ENCODE measurements at regions not wholly inside any gene's neighbourhood (a gene's known extent, or its start where the extent isn't known, plus 50 kb on each side); places are given as distances from the start of the nearest gene placed in this dataset.

GRCh38 chr2:11974573-11974972 lies 228.1 kb downstream of the LPIN1 start:
- TF ChIP-seq CTCF (conservative IDR thresholded peaks at IDR 0.05): no peak
- Histone ChIP-seq H3K4me3 (ENCODE audit: low read length) (no peak overlapping the region), H3K27me3 (ENCODE audit: control insufficient read depth, insufficient read depth, low read length, poor library complexity, severe bottlenecking) (no peaks in the 10 kb centered on the region), H3K9ac (ENCODE audit: extremely low read depth, low read length, poor library complexity, severe bottlenecking) (no peak overlapping the region), H3K36me3 (ENCODE audit: control insufficient read depth, insufficient read depth, low read length) (no peaks in the 10 kb centered on the region), H3K27ac (ENCODE audit: low read depth, low read length) (no peak overlapping the region), H3K4me1 (ENCODE audit: control insufficient read depth, insufficient read depth, low read length) (no peaks in the 10 kb centered on the region), H3K9me3 (ENCODE audit: control insufficient read depth, low read length) (peaks cover 8% of the 10 kb centered on the region)
- H3K36me3 Mint-ChIP-seq (ENCODE audit: low read depth): no peaks in the 10 kb centered on the region
- DNase-seq: no peak
- no peak overlapping the region for H3K4me3 Mint-ChIP-seq
- H3K9me3 Mint-ChIP-seq: peaks cover 11% of the 10 kb centered on the region
- no peaks in the 10 kb centered on the region for H3K27me3 Mint-ChIP-seq (ENCODE audit: insufficient read depth)
- H3K27ac Mint-ChIP-seq: no peak overlapping the region
- WGBS, 2 experiments (ENCODE audit: insufficient coverage in 1 of 2, insufficient read length in 1 of 2): 100% methylated on average over 1 of the region's 1 CpG; no CpG with 5 or more reads in 1 of the 2 experiments
- no peaks in the 10 kb centered on the region for H3K4me1 Mint-ChIP-seq

GRCh38 chr2:11975373-11975772 lies 228.9 kb downstream of the LPIN1 start:
- Histone ChIP-seq H3K4me3 (ENCODE audit: low read length) (no peak overlapping the region), H3K36me3 (ENCODE audit: control insufficient read depth, insufficient read depth, low read length) (no peaks in the 10 kb centered on the region), H3K27ac (ENCODE audit: low read depth, low read length) (no peak overlapping the region), H3K9ac (ENCODE audit: extremely low read depth, low read length, poor library complexity, severe bottlenecking) (no peak overlapping the region), H3K27me3 (ENCODE audit: control insufficient read depth, insufficient read depth, low read length, poor library complexity, severe bottlenecking) (no peaks in the 10 kb centered on the region), H3K4me1 (ENCODE audit: control insufficient read depth, insufficient read depth, low read length) (no peaks in the 10 kb centered on the region), H3K9me3 (ENCODE audit: control insufficient read depth, low read length) (peaks cover 8% of the 10 kb centered on the region)
- Mint-ChIP-seq H3K4me3 (no peak overlapping the region), H3K27ac (no peak overlapping the region), H3K27me3 (ENCODE audit: insufficient read depth) (no peaks in the 10 kb centered on the region), H3K36me3 (ENCODE audit: low read depth) (no peaks in the 10 kb centered on the region), H3K4me1 (no peaks in the 10 kb centered on the region), H3K9me3 (peaks cover 11% of the 10 kb centered on the region)
- no peak for DNase-seq
- WGBS, 2 experiments (ENCODE audit: insufficient coverage in 1 of 2, insufficient read length in 1 of 2): 75 to 84% methylated on average over 1 of the region's 1 CpG
- no peak for TF ChIP-seq CTCF (conservative IDR thresholded peaks at IDR 0.05)

- H3K36me3 ChIP-seq (ENCODE audit: control insufficient read depth, insufficient read depth, low read length): no peaks in the 10 kb centered on the region
- H3K27ac ChIP-seq (ENCODE audit: low read depth, low read length): no peak overlapping the region
- no peak overlapping the region for H3K9ac ChIP-seq (ENCODE audit: extremely low read depth, low read length, poor library complexity, severe bottlenecking)
- no peaks in the 10 kb centered on the region for H3K27me3 ChIP-seq (ENCODE audit: control insufficient read depth, insufficient read depth, low read length, poor library complexity, severe bottlenecking)
- peaks cover 11% of the 10 kb centered on the region for H3K9me3 Mint-ChIP-seq
- no peak for TF ChIP-seq CTCF (conservative IDR thresholded peaks at IDR 0.05)
- H3K4me1 Mint-ChIP-seq: no peaks in the 10 kb centered on the region
- H3K27me3 Mint-ChIP-seq (ENCODE audit: insufficient read depth): no peaks in the 10 kb centered on the region
- DNase-seq: no peak
- H3K4me3 ChIP-seq (ENCODE audit: low read length): no peak overlapping the region
- no peaks in the 10 kb centered on the region for H3K36me3 Mint-ChIP-seq (ENCODE audit: low read depth)
- no peak overlapping the region for H3K27ac Mint-ChIP-seq
- H3K4me3 Mint-ChIP-seq: no peak overlapping the region
- peaks cover 8% of the 10 kb centered on the region for H3K9me3 ChIP-seq (ENCODE audit: control insufficient read depth, low read length)
- no peaks in the 10 kb centered on the region for H3K4me1 ChIP-seq (ENCODE audit: control insufficient read depth, insufficient read depth, low read length)
Observed at GRCh38 chr2:11976073-11976472, 229.6 kb downstream of the LPIN1 start.

All from endodermal cell (in vitro differentiated cells).